GM21786 (cell line): ENCODE measurements at regions not wholly inside any gene's neighbourhood (a gene's known extent, or its start where the extent isn't known, plus 50 kb on each side); places are given as distances from the start of the nearest gene placed in this dataset.

Source experiments
- ATAC-seq: cut with Tn5 transposase; IDR thresholded peaks from one replicate; pipeline ENCODE4 v1.9.1; 2021; ENCODE audit not compliant: unreplicated experiment

DNA sequence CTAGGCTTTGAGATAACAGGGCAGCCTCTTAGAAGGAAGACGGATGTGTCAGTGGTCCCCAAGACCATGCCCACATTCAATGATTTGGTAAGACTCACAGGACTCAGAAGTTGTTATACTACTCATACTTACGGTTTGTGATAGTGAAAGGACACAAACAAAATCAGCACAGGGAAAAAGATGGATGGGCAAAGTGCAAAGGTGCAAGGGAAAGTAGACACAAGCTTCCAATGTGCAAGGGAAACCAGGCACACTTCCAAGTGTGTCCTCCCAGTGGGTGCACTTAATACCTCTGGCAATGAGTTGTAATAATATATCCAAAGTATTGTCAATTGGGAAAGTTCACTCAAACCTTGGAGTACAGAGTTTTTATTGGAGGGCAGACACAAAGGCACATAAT, 53.8 kb upstream of the VCX start:
- ATAC-seq, result no peak

GRCh38 chrX:7788334-7788733, 54.6 kb upstream of the VCX start:
- no peak for ATAC-seq

- no peak for ATAC-seq
Measured at GRCh38 chrX:7787714-7788113, 55.3 kb upstream of the VCX start.

- no peak for ATAC-seq
Measured at GRCh38 chrX:7784580-7784979, 58.4 kb upstream of the VCX start.

DNA sequence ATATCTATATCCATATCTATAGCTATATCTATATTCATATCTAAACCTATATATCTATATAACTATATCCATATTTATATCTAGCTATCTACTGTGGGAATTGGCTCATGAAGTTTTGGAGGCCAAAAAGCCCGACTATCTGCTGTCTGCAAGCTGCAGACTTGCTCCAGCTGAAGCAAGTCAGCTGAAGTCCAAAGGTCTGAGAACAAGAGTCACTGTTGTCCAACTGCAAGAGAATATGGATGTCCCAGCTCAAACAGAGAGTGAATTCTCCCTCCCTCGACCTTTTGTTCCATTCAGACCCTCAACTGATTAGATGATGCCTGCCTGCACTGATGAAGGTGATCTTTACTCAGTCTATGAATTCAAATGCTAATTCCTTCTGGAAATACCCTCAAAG, 63.3 kb upstream of the VCX start:
- no peak for ATAC-seq

DNA sequence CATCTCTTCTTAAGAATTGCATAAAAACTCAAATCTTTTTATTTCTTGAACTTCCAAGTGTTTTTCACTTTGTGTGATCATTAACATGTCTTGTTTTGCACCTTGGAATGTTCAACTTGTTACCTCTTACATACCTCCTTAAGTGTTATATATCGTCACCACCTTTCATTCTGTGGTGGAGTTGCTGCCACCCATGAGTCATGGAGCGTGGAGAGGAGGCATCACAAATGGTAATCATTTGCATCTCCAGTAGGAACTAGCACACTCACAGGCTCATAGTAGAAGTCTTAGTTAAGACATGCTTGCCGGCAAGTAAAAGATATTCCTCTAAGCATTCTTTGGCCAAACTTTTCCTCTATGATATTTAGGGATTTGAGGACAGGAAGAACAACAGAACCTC, 67.0 kb upstream of the VCX start:
- ATAC-seq, result no peak

GRCh38 chrX:7771788-7772438, 71.1 kb upstream of the VCX start:
- ATAC-seq, result no peak

- ATAC-seq, result no peak
Measured at GRCh38 chrX:7759830-7760229, 83.1 kb upstream of the VCX start.

- no peak for ATAC-seq
Measured at GRCh38 chrX:7746856-7747255, 96.1 kb upstream of the VCX start.

GRCh38 chrX:7730071-7730470, 112.9 kb upstream of the VCX start:
- ATAC-seq, result no peak

DNA sequence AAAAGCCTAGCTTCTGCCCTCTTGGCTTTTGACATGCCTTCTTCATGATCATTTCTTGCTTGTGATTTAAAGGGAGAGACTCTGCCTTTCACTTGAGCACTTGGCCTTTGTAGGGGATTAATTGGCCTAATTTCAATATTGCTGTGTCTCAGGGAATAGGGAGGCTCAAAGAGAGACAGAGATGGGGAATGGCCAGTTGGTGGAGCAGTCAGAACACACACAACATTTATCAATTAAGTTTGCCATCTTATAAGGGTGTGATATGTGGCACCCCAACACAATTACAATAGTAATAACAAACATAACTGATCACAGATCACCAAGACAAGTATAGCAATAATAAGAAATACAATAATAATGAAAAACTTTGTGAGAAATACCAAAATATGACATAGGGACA, 122.5 kb upstream of the VCX start:
- ATAC-seq, result no peak

DNA sequence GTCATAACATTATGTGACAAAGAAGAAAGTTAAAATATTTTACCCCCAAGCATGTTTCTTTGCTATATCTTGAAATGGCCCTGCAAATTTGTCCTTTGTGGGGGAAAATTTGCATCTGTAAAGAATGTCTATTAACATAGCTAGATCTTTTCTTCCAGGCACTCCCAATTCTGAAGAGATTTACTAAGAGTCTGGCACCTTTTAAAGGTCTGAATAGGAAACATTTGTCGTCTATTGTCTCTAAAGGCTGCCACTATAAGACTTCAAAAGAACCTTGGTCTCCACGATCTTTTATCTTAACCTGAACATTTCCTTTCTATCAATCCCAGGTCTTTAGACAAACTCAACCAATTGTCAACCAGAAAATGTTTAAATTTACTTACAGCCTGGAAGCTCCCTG, 128.6 kb upstream of the VCX start:
- ATAC-seq, result no peak

DNA sequence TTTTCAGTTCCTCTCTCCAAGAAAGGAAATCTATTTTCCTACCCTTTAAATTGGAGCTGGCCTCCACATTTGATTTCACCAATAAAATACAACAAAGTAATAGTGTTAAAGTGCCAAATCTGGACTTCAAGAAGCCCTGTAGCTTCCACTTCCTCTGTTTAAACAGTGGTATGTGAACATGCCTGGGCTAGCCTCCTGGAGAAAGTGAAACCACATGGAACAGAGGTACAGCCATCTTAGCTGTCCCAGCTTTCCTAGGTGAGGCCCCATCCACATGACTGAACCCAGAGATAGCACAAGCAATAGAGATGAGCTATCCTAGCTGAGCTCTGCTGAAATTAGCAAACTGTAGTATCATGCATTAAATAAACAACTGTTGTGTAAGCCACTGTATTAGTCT, 131.8 kb upstream of the VCX start:
- no peak for ATAC-seq

DNA sequence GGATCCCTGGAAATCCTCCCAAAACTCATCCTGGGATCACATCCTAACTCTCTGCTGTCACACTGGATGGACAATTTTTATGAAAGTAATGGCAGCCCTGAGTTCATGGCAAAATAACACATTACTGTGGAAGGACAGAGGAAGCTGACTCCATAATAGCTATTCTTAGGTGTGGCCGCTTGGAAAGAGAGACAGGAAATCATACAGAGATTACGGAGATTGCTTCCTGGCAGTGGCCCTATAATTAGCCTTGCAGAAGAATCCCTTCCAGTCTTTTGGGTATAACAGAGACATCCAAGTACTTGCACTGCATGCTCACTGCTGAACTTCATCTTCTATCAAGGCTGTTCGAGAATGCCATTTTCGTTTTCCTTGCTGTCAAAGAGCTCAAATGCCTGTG, 133.1 kb upstream of the VCX start:
- no peak for ATAC-seq

DNA sequence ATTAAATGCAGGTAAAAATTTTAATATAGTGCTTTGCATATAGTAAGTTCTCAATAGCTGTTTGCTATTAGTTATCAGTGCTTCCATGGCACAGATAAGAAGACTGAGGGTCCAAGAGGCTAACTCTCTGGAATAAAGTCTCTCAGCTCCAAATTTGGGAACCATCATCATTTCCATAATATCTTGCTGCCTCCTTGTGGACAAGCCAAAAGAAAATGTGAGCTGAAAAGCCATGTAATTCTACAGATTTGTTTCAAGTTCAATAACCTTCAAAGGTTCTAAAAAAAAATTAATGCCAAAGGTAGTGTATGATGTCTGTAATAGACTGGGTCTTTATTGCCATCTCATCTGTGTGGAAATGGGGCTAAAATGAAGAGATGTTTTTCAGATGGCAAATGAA, 136.9 kb upstream of the VCX start:
- no peak for ATAC-seq

DNA sequence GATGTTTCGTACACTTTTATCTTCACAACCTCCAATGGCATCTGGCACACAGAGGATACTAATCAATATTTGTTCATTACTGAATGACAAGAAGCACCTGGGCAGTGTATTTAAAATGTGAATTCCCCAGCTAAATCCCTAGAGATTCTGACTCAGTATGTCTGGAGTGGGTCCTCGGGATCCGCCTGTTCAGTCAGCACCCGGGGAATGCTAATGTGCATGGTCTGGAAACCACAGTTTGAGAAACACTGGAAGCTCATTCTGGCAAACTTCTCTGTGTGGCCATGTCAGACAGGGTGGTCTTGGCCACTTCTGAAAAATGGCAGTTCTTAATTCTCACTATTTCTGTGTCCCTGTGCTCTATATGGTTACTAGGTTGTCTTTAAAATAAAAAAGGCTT, 138.8 kb upstream of the VCX start:
- ATAC-seq, result no peak

- no peak for ATAC-seq
Measured at GRCh38 chrX:7698248-7698647, 144.7 kb upstream of the VCX start.

- ATAC-seq, result no peak
Measured at GRCh38 chrX:7690842-7691241, 152.1 kb upstream of the VCX start.

GRCh38 chrX:7689791-7690412, 153.1 kb upstream of the VCX start:
- no peak for ATAC-seq

DNA sequence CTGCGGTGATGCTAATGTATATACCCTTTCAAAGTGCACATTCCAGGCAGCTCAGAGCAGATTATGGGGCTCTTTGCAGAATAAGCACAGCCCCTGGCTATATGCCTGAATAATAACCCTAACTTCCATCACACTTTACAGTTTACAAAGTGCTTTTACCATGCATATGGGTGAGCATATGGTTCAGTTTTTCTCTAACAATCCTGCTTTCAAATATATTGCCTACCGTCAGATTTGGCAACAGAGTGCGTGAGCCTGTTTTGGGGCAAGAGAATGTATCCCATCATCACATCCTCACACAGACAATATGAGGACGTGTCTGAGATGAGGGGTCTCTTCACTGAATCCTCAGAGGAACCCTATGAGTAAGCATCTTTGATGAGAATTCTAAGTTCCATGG, 162.8 kb upstream of the VCX start:
- ATAC-seq, result no peak

DNA sequence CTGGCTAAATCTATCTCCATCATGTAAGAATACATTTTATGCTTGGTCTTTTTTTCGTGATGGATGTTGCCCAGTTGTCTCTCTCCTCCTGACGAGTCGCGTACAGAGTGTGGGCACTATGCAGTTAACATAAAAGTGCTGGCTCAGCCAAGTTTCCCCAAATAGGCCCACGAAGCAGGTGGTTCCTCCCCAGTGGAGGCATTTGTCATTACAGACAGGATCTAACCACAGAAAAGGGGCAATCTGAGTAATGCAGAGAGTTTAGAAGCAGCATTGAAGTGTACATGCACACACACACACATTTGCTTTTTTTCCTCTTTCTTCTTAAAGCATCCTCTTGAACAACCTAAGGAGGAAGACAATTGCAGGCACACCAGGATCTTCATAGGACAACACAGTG, 188.7 kb upstream of the VCX start:
- ATAC-seq, result no peak

DNA sequence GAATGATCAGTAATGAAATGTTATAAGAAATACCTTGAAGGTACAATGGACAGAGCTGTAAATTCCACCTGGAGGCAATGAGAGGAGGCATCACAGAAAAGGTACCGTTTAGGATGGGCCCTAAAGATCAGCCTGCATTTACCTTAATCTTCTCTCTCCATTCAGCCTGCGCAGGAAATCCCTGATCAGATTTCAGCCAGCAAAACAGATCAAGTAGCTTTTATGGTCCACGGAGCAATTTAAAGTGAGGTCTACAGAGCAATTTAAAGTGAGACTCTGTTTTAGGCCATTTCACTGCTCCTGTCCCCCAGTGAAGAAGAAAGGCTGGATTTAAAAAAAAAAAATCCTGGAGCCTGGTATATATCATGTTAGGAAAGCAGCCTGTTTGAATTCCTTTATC, 195.1 kb upstream of the VCX start:
- ATAC-seq, result no peak

GRCh38 chrX:7641141-7641540, 201.8 kb upstream of the VCX start:
- ATAC-seq, result no peak
